Mesothelial cell of epicardium (in vitro differentiated cells): ENCODE measurements at regions not wholly inside any gene's neighbourhood (a gene's known extent, or its start where the extent isn't known, plus 50 kb on each side); places are given as distances from the start of the nearest gene placed in this dataset.

Source experiments
- DNase-seq, 2 experiments: peaks; one replicate each; pipeline ENCODE4 v3.0.0; 2021; ENCODE audit warnings: low spot score in 2 of 2; ENCODE audit not compliant: unreplicated experiment in 2 of 2
- H3K27ac Mint-ChIP-seq: 2 replicates; pipeline ENCODE4 v1.8.0; 2021; ENCODE audit warnings: mixed read lengths
- H3K27me3 Mint-ChIP-seq: 2 replicates; pipeline ENCODE4 v1.8.0; 2021; ENCODE audit warnings: low read depth, mixed read lengths
- H3K36me3 Mint-ChIP-seq: 2 replicates; pipeline ENCODE4 v1.8.0; 2021; ENCODE audit warnings: mixed read lengths
- H3K4me1 Mint-ChIP-seq: 2 replicates; pipeline ENCODE4 v1.8.0; 2021; ENCODE audit warnings: mixed read lengths
- H3K4me3 Mint-ChIP-seq: 2 replicates; pipeline ENCODE4 v1.8.0; 2021; ENCODE audit warnings: mild to moderate bottlenecking, moderate library complexity, mixed read lengths
- H3K9me3 Mint-ChIP-seq: 2 replicates; pipeline ENCODE4 v1.8.0; 2021; ENCODE audit warnings: mixed read lengths
- TF ChIP-seq, protein P1 (sequence below): fragments of 200-600 bp; sonication (generic); IDR thresholded peaks from one replicate; pipeline ENCODE4 v1.5.0; 2021; ENCODE audit warnings: antibody characterized with exemption; ENCODE audit not compliant: unreplicated experiment

DNA sequence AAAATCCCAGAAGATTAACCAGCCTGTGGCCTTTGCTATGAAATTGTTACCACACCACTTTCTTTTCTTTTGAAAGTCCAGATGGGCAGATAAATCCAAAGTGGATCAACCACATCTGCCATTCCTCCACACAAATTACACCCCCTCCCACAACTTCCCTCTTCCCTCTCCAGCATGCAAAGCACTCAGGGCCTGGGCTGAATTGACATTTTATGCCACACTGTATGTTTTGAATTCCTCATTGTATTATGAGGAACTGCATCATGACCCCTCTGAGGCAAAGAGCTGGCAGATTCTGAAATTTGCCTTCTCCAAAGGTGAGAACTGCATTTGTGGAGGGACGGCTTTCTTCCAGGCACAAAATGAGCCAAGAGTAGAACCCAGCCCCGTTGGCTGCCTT lies 589.2 kb upstream of the KLF4 start:
- H3K36me3 Mint-ChIP-seq, result no peaks in the 10 kb centered on the region
- no peak for DNase-seq
- H3K4me3 Mint-ChIP-seq, result no peak overlapping the region
- TF ChIP-seq, protein P1, sequence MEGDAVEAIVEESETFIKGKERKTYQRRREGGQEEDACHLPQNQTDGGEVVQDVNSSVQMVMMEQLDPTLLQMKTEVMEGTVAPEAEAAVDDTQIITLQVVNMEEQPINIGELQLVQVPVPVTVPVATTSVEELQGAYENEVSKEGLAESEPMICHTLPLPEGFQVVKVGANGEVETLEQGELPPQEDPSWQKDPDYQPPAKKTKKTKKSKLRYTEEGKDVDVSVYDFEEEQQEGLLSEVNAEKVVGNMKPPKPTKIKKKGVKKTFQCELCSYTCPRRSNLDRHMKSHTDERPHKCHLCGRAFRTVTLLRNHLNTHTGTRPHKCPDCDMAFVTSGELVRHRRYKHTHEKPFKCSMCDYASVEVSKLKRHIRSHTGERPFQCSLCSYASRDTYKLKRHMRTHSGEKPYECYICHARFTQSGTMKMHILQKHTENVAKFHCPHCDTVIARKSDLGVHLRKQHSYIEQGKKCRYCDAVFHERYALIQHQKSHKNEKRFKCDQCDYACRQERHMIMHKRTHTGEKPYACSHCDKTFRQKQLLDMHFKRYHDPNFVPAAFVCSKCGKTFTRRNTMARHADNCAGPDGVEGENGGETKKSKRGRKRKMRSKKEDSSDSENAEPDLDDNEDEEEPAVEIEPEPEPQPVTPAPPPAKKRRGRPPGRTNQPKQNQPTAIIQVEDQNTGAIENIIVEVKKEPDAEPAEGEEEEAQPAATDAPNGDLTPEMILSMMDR, result no peak
- H3K9me3 Mint-ChIP-seq, result no peaks in the 10 kb centered on the region
- peaks cover 14% of the 10 kb centered on the region for H3K4me1 Mint-ChIP-seq
- H3K27ac Mint-ChIP-seq, result no peak overlapping the region
- H3K27me3 Mint-ChIP-seq, result peaks cover 4% of the 10 kb centered on the region

DNA sequence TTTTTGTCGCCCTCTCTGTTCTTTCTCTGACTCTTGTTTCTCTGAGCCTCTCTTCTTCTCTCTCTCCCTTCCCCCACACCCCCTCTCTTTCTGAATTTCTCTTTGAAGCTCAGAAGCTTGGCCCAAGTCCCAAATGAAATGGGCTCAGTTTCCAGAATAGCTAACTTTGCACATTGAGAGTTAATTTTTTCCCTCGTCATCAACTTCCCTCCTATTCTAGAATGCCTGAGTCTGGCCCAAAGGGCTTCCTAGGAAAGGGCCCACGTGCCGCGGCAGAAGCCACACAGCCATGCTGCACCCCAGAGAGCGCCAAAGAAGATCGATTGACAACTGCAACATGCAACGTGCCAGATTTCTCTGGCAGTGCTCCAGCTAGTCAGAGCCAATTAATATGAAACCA lies 588.8 kb upstream of the KLF4 start:
- Mint-ChIP-seq H3K4me3 (no peak overlapping the region), H3K27me3 (peaks cover 4% of the 10 kb centered on the region)

DNA sequence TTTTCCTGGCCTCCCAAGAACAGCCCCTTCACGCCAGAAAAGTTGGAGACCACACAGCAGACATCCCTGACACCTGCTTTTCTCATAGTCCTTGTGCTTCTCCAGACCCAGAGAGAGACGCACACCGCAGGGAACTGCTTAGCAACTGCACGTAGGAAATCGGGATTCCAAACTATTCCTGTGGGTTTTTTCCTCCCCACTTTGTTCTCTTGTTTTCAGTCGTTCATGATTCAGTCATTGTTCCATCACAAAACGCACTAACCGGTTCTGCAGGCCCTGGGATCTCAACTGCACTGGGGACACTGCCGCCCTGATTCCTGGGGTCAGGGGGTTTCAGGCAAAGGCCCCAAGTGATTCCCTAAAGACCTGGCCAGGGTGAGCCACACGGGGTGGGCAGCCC lies 588.0 kb upstream of the KLF4 start:
- Mint-ChIP-seq H3K27me3 (peaks cover 3% of the 10 kb centered on the region), H3K4me3 (no peak overlapping the region), H3K4me1 (peaks cover 14% of the 10 kb centered on the region), H3K36me3 (no peaks in the 10 kb centered on the region), H3K27ac (no peak overlapping the region), H3K9me3 (no peaks in the 10 kb centered on the region)
- DNase-seq, result no peak
- TF ChIP-seq, protein P1, result no peak

More for the DNA sequence above, 588.8 kb upstream of the KLF4 start:
- peak overlapping the region; percentile 8 for H3K27ac Mint-ChIP-seq
- H3K9me3 Mint-ChIP-seq, result no peaks in the 10 kb centered on the region
- no peaks in the 10 kb centered on the region for H3K36me3 Mint-ChIP-seq
- no peak for DNase-seq
- TF ChIP-seq, protein P1, result no peak
- peaks cover 14% of the 10 kb centered on the region for H3K4me1 Mint-ChIP-seq

DNA sequence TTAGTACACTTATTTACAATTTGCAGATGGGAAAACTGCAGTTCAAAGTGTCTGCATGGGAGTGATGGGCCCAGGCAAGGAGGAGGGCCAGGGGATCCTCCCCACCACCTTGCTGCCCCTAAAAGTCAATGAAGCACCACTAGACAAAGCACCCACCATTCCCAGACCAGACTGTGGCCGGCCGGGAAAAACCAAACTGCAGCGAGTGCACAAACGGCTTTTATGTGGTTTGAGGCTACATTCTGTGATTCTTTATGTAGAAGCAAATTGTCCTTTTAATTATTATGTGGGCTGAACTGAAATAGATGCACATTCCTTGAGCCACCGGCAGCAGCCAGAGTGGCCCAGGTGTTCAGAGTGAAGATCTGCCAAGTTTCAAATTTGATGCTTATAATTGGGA lies 585.3 kb upstream of the KLF4 start:
- Mint-ChIP-seq H3K27me3 (no peaks in the 10 kb centered on the region), H3K4me1 (peaks cover 14% of the 10 kb centered on the region), H3K36me3 (no peaks in the 10 kb centered on the region), H3K27ac (no peak overlapping the region), H3K4me3 (no peak overlapping the region), H3K9me3 (peaks cover 8% of the 10 kb centered on the region)
- TF ChIP-seq, protein P1, result no peak
- no peak for DNase-seq

DNA sequence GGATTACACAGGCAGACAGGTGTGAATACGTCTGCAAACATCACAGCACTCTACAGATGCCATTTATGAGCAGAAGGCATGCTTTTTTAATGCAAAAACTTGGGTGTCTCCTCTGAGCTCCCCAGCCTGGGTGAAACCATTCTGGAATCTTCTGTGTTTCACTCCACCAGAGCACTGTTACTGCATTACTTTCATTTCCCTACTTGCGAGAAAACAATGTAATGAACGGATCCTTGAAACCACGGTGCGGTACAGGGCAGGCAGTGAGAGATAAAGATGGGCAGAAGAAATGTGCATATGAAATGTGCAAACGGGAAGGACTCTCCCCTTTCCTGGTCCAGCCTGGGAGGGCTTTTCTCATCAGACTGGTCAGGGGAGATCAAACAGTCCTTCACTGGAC lies 584.3 kb upstream of the KLF4 start:
- H3K4me1 Mint-ChIP-seq, result peaks cover 10% of the 10 kb centered on the region
- DNase-seq, result no peak
- TF ChIP-seq, protein P1, result no peak
- H3K27ac Mint-ChIP-seq, result no peak overlapping the region
- no peaks in the 10 kb centered on the region for H3K36me3 Mint-ChIP-seq
- H3K9me3 Mint-ChIP-seq, result peaks cover 8% of the 10 kb centered on the region
- H3K27me3 Mint-ChIP-seq, result no peaks in the 10 kb centered on the region
- no peak overlapping the region for H3K4me3 Mint-ChIP-seq

DNA sequence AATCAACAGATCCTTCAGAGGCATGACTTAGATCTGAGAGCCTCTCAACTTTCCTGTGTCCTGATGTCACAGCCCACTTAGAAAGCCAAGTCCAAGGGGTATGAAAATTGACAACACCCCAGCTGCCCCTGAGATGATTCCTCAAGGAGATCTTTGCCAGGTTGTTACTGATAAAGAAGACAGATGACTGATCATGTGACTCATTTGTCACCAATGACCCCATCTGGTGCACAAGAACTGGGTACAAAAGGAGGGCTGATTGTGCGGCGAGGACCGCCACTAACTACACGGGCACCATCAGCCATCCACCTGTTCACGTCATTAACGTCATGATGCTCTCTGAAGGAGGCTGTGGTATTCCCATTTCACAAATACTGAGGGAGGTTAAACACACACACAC lies 583.2 kb upstream of the KLF4 start:
- Mint-ChIP-seq H3K36me3 (no peaks in the 10 kb centered on the region), H3K4me3 (no peak overlapping the region), H3K27ac (no peak overlapping the region), H3K9me3 (peaks cover 8% of the 10 kb centered on the region), H3K27me3 (no peaks in the 10 kb centered on the region), H3K4me1 (no peaks in the 10 kb centered on the region)
- DNase-seq, result no peak
- TF ChIP-seq, protein P1, result no peak
